NCI-H345 treated with DMSO at 0.1 percent for 48 hours (cell line): ENCODE measurements at regions not wholly inside any gene's neighbourhood (a gene's known extent, or its start where the extent isn't known, plus 50 kb on each side); places are given as distances from the start of the nearest gene placed in this dataset.

Source experiments
- DNase-seq: peaks from one replicate; lab custom pipeline; 2025; ENCODE audit not compliant: unreplicated experiment; lab: John Stamatoyannopoulos, UW

GRCh38 chr10:81095238-81095637 is 557.5 kb downstream of the SH2D4B start:
- DNase-seq = no peak

DNA sequence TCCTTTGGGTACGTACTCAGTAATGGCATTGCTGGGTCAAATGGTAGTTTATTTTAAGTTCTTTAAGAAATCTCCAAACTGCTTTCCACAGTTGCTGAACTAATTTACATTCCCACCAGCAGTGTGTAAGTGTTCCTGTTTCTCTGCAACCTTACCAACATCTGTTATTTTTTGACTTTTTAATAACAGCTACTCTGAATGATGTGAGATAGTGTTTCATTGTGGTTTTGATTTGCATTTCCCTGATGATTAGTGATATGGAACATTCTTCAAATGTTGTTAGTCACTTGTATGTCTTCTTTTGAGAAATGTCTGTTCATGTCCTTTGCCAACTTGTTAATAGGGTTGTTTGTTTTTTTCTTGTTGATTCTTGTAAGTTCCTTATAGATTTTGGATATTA is 558.9 kb downstream of the SH2D4B start:
- no peak for DNase-seq

- no peak for DNase-seq
These were observed 563.4 kb downstream of the SH2D4B start for GRCh38 chr10:81101062-81101461.

- DNase-seq = no peak
These were observed 566.8 kb downstream of the SH2D4B start for GRCh38 chr10:81104494-81104893.

GRCh38 chr10:81108516-81109199 is 571.0 kb downstream of the SH2D4B start:
- DNase-seq = no peak

DNA sequence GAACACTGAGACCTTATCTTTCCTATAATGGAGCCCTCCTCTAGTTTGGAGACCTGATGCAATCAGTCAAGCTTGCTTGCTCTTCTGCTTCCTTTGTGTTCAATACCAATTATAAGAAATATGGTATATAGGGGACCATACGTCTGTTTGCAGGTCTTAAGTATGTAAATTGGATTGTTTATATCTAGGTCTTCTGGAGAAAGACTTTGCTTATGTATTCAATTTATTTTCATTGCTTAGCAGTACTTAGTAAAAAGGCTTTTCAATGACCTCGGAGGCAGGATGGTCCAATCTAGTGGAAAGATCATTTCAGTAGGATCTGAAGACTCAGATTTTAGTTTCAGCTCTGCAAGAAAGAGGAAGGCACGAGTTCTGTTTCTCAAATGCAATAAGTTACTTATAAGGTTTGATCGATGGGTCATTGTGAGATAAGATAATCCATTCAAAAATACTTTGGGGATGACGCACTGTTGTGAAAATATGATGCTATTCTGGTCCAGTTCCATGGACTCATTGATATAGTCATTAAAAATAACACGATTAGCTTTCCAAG is 571.6 kb downstream of the SH2D4B start:
- DNase-seq = no peak

DNA sequence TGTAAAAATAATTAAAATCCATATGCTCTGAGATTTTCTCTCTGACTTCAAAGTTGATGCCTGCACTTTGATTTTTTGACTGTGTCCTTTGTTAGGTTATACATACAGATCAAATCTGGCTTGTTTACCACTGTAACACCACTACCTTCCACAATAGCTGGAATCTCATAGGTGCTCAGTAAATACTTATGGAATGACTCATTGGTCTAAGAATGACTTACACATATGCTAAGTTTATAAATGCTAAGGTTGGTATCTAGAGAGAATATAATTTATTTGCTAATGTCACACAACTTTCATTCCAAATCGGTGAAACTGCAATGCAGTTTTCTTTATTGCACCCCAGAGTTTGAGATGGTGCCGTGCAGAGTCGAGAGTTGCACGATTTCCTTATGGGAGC is 578.5 kb downstream of the SH2D4B start:
- no peak for DNase-seq

- DNase-seq = no peak
These were observed 579.3 kb downstream of the SH2D4B start for GRCh38 chr10:81116990-81117389.

DNA sequence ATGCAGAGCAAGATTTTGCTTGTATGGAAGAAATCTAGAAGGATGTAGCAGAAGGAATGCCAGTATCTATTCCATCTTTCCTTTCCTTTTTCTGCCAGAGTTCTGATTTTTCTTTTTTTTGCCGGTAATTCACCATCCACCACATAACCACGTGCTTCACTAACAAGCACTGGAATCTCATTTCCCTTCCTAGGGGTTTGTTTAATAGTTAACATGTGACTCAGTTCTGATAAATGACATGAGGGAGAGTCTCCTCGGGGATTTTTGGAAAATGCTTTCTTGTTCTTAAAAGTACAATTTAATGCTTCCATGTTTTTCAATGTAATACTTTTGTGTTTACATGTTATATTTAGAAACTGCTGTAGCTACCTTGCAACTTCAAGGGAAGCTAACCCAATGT is 590.2 kb downstream of the SH2D4B start:
- DNase-seq = no peak

- DNase-seq = no peak
These were observed 592.3 kb downstream of the SH2D4B start for GRCh38 chr10:81130014-81130413.

DNA sequence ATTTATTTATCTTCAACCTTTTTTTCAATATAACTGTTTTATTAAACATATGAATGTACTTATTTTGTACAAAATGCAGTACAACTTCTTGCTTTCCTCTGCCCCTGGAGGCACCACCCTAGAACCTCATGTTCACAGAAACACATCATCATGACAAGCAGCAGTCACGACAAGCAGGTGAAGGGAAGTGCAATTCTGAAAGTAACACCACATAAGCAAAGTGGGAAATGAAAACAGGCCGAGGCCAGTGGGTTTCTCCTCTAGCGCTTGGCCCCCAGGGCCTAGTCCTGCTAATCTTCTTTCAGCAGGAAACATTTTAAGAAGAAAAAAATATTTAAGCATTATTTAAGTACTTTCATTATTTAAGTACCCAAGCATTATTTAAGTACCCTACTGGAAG is 598.1 kb downstream of the SH2D4B start:
- no peak for DNase-seq

- no peak for DNase-seq
These were observed 598.6 kb downstream of the SH2D4B start for GRCh38 chr10:81136261-81136660.

DNA sequence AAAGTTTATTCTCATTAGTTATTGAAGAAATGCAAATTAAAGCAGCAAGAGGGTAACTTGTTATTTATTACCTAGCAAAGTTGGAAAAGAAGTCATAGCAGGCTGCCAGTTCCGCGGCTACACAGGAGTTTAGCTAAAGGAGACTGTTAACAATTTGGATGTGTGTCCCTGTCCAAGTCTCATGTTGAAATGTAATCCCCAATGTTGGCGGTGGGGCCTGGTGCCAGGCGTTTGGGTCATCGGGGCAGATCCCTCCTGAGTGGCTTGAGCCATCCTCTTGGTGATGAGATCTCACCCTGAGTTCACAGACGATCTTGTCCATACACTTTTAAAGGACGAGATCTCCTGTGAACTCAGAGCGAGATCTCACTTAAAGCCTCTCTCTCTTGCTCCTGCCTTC is 608.3 kb downstream of the SH2D4B start:
- DNase-seq = no peak

- DNase-seq = no peak
These were observed 608.7 kb downstream of the SH2D4B start for GRCh38 chr10:81146436-81146835.

DNA sequence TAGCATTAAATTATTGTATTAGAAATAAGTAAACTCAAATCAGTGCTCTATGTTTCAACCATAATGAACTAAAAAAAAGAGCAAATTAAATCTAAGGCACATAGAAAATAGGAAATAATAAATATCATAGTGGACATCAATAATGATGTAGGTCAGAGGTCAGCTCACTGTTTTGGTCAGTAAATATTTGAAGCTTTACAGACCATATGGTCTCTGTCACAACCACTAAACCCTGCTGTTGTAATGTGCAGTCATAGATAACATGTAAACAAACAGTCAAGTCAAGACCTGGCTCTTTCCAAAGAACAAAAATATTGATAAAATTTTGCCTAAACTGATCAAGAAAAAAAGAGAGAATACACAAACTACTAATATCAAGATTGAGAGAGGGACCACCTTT is 615.0 kb downstream of the SH2D4B start:
- no peak for DNase-seq

DNA sequence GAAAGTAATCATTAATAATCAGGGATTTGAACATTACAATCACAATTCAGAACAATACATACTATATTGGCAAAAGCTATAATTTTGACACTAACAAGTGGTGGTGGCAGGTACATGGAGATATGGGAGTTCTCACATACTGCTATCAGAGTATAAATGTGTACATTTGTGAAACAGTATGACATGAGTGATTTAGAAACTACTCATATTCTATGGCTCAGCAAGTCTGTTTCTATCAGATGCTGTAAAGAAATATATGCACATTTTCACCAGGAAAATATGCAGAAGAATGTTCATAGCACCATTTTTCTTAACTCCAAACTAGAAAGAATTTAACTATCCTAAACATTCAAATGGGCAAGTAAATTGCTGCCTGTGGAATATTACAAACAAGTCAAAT is 620.0 kb downstream of the SH2D4B start:
- no peak for DNase-seq

DNA sequence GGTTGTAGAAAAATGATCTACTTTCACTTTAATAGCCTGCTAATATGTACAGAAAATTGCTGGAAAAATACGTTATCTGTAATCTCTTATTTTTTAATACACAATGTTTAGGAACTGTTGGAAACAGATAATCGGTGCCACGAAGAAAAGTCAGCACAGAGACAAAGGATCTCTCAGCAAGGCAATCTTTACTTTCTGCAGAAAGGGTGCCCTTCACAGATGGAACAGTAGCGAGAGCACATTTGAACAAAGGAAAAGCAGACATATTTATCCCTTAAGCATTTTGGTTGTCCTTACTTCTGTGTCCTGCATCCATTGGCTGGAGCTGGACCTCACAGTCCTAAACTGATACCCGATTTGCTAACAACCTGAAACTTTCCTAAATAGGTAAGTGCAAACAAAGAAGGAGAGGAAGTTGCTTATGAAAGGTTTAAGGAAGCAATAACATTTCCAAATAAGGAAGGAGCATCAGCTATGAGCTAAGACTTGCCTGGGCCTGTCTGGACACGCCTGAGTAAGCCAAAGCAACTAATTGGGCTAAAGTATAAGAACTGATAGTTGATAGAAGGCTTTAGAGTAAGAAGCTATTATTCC is 640.0 kb downstream of the SH2D4B start:
- DNase-seq = no peak

DNA sequence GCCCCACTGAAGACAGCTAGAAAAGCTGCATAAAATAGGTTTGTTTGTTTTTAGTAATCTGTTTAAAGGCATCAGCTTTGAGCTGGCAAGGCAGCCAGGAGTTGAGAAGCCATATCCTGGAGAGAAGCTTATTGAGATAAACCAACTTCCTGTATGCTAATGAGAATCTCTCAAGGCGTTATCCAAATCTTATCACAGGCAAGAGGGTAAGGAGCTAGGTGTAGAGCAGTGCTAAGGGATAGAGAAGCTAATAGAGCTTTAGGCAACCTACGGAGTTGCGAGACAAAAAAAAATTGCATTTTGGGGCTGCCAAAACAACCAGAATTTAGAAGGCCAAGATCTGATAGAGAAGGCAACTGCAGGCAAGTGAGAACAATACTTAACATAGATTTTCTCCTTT is 641.6 kb downstream of the SH2D4B start:
- DNase-seq = no peak

DNA sequence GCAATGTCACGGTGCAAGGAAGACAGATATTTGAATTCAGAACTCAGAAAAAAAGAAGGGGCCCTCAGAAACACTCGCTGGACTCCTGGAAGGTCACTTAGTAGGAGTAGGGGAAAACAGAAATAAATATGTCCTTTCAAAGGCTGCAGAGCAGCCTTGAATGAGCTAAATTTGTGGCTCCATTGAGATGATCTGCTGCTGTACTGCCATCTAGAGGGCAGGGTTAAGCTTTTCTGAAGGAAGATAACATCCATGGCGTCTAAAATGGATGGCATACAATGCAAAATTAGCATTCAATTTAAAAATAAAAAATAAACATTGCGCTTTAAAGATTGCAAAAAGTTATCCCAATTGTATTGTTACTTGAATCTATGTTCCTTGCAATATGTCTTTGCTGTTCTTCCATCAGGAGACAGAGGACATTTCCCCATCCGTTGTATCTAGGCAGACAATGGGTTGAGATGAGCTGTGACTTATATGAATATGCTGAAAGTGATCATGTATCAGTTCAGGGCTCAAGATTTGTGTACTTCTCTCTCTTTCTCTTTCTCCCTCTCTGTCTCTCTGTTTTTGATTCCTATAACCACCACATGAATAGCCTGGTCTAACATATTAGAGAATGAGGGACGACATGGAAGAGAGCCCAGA is 642.2 kb downstream of the SH2D4B start:
- DNase-seq = no peak

GRCh38 chr10:81182296-81182695 is 644.6 kb downstream of the SH2D4B start:
- no peak for DNase-seq

DNA sequence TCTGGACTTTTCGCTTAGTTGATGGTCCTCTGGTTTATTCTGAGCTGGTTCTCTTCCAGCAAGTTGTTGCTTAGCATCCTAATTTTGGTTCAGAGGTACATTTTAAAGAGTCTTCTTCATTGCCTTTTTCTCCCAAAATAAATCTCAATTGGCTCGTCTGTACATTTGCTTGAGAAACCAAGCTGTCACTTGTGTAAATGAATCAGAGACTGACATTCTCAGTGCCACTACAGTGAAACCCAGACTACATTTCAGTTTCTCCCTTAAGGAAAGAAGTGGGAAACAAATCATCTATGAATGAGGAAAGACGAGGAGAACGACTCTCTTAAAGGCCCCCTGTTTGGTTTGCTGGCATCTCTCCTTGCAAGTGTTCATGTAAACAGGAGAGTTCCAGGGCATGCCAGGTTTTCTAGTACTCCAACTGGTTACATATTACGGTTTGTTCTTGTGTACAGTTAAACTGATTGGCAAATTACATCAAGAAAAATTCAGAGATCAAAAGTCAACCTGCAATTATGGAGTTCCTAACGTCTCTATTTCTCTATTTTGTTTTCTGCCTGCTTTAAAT is 654.6 kb downstream of the SH2D4B start:
- DNase-seq = no peak

GRCh38 chr10:81200801-81201200 is 663.1 kb downstream of the SH2D4B start:
- DNase-seq = no peak
